Epidermal melanocyte (primary cell): ENCODE measurements at regions not wholly inside any gene's neighbourhood (a gene's known extent, or its start where the extent isn't known, plus 50 kb on each side); places are given as distances from the start of the nearest gene placed in this dataset.
"Not testable (repeated sequence)": the region's sequence is repeated elsewhere in the genome, so short reads cannot be mapped to it uniquely, and the experiment has no call there.

ENCODE experiments used
- DNase-seq: peaks from one replicate; pipeline ENCODE4 v3.0.0; 2011; ENCODE audit warnings: low spot score; ENCODE audit not compliant: insufficient read length

DNA sequence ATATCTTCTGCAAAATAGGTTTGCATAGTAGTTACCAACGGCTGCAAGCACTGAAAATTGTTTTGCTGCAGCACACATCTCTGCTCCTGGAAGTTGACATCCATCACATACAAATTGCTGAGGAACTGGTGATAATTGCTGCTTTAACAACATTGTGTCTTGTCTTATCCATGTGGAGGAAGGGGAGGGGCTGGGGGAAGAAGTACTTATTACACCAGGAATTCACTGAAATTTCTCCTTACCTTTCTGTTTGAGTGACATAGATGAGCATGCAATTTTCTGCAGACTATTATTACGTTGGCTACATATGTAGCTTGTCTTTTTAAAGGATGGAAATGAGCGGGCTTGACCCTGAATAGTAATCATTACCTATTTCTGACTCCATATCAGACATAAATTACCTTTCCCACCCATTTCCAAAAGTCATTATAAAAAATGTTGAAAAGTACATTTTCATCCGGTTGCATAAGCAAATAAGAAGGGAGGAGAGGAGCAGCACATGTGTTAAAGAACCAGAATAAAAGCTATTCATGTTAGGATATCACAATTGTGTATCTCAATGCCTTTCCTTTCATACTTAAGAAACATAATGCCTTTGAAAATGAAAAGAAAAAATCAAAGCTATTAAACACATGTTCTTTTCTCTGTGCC is 1905.6 kb downstream of the PCDH7 start:
- no peak for DNase-seq

DNA sequence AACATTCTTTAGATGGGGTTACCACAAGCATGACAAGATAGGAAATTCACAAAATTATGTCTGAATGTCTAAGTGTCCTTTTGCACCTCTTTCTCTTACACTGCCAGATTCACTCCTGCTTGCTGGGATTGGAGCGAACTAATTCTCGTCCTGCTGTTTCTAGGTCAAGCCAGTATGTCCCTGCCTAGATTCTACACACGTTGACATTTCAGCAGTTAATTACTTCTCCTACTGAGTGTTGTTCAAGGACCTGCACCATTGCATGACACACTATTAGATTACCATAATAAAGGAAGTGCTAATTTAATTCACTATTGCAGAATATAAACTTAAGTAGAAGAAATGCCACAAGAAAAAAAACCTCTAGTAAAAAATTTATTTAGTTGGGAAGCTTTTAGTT is 1911.7 kb downstream of the PCDH7 start:
- no peak for DNase-seq

DNA sequence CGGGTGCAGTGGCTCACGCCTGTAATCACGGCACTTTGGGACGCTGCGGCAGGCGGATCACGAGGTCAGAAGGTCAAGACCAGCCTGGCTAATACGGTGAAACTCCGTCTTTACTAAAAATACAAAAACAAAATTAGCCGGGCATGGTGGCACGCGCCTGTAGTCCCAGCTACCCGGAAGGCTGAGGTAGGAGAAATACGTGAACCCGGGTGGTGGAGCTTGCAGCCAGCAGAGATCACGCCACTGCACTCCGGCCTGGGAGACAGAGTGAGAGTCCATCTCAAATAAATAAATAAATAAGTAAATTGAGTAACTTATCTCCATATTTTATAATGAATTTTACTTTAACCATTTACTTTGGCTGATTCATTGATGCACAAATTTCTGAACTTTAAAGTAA is 1913.3 kb downstream of the PCDH7 start:
- no peak for DNase-seq

DNA sequence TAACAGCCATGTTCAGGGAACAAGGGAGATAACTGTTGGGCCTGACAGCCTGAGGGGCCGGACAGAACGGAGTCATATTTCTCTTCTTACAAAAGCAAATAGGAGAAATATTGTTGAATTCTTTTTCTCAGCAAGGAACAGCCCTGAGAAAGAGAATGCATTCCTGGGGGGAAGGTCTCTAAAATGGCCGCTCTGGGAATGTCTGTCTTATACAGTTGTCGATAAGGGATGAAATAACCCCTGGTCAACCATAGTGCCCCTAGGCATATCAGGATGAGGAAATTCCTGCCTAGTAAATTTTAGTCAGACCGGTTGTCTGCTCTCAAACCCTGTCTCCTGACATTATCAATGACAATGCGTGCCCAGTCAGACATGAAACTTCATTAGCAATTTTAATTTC is 1925.5 kb downstream of the PCDH7 start:
- DNase-seq = no peak

DNA sequence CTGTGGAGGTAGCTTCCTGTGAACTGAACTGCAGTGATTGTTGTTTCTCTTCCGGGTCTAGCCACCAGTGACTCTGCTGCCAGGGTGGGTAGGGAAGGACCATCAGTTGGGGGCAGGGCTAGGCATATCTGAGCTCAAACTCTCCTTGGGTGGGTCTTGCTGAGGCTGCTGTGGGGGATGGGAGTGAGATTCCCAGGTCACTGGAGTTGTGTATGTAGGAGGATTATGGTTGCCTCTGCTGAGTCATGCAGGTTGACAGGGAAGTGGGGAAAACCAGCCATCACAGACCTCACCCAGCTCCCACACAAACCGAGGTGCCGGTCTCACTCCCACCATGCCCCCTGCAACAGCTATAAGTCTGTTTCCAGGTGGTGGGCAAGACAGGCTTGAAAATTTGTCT is 1937.8 kb downstream of the PCDH7 start:
- no peak for DNase-seq

DNA sequence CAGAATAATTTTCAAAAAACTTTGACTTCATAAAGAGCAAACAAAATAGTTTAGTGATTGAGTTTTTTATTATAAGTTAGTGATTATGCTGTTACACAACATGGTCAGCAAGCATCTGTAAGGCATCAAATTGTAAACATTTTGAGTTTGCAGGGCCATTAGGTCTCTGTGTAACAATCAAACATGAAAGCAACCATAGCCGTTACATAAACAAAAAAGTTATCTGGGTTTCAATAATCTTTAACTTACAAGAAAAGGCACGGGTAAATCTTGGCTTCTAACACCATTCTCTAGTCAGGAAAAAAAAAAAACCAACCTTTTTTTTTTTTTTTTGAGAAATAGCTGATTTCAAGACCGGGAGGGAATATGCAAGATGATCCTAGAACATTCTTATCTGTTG is 1941.1 kb downstream of the PCDH7 start:
- no peak for DNase-seq

DNA sequence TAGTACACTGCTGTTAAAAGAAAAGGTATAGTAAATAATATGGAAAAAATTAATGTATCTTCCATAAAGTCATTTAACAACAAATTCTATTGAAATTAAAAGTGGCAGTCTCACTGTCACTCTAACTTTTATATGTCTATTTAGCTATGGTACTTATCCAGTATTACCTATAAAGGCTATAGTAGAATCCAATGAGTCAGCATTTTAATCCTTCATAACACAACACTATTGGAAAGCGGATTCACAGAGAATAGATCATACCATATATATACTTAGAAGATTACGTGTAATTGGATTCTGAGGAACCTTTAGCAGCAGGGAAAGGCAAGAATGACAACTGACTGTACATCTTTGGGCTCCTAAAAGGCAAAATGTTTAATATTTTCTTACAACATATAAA is 1942.6 kb downstream of the PCDH7 start:
- no peak for DNase-seq

DNA sequence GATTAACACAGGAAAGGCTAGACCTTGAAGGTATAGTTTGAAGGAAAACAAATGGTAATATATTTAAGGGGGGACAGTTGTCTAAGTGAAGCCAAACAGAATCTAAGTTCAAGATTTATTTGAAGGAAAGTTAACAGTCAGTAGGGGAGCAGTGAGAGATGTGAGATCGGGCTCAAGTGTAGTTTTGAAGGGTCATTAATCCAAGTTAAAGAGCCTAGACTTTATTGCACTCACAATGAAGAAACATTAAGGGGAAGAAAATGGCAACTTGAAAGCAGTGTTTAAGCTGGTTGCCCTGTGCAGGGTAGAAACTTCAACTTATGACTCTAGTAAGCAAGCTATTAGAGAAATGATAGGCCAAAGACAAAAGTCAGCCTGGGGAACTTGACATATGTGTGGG is 1952.2 kb downstream of the PCDH7 start:
- DNase-seq = no peak

DNA sequence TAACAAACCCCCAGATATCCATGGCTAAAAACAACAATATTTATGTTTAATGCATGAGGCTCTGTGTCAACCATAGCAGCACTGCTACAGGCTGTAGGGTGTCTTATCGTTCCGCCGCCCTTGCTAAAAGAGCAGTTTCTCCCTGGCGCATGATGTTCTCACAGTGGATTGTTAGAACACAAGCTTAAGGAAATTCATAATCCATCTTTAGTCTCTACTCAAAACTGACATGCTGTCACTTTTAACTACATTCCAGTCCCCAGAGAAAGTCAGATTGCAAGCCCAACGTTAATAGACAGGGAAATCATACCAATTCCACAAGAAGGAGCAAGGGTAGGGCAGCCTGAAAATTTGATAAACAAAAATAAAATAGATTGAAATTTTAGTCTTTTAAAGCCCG is 1960.8 kb downstream of the PCDH7 start:
- no peak for DNase-seq

DNA sequence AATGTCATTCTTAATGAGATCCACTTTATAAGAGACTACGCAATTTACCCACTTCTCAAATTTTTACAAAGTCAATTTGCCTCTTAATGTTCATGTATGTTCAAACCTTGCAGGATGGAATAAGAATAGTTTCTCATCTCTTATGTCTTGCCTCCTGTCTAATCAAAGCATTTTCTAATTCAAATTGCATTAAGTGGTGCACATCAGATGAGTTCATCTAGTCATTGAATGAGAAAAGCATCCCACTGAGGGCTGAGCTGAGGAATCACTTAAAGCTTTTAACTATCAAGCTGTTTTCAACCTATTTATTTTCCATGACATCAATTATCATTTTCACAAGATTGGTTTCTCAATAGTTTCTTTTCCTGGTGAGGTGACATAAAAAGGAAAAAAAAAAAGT is 1964.0 kb downstream of the PCDH7 start:
- DNase-seq = no peak

DNA sequence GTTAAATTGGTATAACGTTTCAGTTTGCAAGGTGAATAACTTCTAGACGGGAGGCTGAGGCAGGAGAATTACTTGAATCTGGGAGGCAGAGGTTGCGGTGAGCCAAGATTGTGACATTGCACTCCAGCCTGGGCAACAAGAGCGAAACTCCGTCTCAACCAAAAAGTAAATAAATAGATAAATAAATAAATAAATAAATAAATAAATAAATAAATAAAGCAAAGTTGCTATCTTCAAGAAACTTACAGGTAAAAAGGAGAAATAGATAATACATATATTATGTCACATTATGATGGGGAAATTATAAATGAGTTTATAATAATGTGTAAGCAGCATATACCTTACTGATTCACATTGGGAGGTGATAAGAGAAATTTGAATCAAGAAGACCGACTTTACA is 1966.0 kb downstream of the PCDH7 start:
- no peak for DNase-seq

DNA sequence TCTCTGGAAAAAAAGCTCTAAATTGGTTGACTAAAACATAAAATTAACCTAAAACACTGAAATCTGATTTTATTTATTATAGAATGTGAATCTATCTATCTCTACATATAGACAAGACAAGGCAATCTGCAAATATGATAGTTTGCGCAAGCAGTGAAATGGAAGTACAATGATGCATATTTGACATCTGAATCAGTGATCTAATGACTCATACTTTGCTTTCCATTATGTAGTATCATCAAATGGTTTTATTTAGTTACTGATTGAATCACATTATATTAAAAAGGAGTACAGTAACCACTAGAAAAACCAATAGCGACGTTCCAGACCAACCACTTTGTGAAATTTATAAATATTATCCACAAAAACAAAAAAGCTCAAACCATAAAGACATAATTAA is 1969.3 kb downstream of the PCDH7 start:
- no peak for DNase-seq

DNA sequence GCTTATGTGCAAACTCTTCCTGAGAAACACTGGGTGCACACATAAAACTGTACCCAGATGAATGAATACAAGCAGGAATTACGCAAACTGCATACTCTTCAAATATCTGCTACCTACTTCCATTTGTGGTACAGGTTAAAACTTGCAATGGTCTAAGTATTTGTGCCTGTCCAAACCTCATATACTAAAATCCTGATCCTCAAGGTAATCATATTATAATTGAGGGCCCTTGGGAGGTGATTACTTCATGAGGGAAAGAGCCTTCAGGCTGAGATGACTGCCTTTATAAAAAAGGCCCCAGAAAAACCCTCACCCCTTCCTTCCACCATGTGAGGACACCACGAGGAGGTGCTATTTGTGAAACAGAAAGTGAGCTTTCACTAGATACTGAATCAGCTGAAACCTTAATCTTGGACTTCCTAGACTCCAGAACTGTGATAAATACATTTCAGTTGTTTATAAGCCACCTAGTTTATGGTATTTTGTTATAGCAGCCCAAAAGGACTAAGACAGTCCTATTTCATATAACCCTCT is 1977.2 kb downstream of the PCDH7 start:
- no peak for DNase-seq

DNA sequence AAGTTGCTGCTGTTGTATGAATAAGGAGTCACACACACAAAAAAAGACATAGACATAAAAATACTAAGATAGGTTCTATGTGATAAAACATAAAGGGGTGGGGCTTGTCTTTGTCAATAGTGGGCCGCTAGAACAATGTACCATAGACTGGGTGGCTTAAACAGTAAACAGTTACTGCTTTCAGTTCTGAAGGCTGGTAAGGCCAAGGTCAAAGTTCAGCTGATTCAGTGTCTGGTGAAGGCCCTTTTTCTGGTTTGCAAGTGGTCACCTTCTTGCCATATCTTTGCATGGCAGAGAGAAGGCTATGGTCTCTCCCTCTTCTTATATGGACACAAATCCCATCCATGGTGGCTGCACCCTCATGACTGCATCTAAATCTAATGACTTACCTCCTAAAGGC is 1980.7 kb downstream of the PCDH7 start:
- no peak for DNase-seq

DNA sequence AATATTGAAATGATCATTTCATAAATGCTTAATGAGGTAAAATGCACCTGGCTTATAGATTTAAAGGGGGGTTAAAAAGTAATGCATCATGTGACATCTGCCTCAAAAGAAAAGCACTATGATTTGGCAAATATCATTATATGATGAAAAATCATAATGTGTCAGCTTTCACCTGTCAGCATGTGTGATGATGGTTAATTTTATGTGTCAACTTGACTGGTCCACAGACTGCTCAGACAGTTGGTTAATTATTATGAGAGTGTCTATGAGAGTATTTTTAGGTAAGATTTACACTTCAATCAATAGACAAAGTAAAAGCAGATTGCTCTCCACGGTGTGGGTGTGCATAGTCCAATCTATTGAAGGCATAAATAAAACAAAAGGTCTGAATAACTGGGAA is 1986.7 kb downstream of the PCDH7 start:
- no peak for DNase-seq

DNA sequence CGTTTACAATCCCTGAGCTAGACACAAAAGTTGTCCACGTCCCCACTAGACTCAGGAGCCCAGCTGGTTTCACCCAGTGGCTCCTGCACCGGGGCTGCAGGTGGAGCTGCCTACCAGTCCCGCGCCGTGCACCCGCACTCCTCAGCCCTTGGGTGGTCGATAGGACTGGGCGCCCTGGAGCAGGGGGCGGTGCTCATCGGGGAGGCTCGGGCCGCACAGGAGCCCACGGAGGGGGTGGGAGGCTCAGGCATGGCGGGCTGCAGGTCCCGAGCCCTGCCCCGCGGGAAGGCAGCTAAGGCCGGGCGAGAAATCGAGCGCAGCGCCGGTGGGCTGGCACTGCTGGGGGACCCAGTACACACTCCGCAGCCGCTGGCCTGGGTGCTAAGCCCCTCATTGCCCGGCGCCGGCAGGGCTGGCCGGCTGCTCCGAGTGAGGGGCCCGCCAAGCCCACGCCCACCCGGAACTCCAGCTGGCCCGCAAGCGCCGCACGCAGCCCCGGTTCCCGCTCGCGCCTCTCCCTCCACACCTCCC is 1996.0 kb downstream of the PCDH7 start:
- DNase-seq = not testable (repeated sequence)

DNA sequence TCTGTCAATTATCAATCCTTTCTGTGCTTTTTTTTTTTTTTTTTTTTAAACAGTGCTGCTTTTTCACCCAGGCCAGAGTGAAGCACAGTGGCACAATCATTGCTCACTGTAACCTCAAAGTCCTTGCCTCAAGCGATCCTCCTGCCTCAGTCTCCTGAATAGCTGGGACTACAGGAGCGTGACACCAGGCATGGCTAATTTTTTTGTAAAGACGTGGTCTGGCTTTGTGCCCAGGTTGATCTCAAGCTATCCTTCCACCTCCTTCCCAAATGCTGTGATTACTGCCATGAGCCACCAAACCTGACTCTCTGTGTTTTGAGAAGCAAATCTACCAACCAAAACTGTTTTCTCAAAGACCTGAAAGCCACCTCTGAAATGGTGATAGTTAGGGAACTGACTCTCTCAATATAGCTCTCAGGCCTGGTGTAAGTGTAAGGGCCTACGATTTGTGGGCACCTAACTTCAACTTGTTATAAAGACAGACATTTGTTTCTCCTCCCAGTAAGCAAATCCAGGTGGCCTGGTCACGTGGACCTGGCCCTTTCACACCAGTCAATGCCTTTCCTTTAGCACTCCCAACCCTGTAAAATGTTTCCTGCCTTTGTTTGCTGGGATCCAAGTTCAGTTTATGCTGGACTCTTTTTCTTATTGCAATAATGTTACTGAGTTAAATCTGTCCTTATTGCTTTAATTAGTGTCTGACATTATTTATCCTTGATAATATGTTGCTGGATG is 2015.9 kb downstream of the PCDH7 start:
- DNase-seq = no peak

DNA sequence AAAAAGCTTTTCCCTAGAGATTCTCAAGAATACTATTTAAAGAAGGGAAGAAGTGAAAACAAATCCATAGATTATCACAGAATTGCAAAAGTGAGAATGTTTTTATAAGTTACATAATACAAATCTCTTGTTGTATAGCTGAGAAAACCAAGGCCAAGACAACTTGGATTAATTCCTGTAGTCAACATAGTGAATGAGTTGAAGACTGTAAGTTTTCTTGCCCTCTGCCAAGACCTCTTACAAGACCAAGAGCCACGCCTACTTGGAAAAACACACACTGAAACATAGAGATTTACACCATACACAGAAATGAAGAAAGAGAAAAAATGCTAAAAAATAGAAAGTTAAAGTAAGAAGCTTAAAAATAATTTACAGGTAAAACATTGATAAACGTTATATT is 2024.0 kb downstream of the PCDH7 start:
- no peak for DNase-seq

DNA sequence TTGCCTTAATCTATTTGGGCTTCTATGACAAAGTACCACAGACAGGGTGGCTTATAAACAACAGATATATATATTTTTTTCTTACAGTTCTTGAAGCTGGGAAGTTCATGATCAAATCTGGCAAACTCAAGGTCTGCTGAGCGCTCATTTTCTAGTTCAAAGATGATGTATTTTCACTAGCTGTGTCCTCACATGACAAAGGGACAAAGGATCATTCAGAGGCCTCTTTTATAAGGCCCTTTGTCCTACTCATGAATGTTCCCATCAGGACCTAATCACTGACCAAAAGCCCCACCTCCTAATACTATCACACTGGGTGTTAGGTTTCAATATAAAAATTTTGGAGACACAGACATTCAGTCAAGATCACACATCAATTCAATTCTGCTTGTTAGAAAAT is 2025.2 kb downstream of the PCDH7 start:
- no peak for DNase-seq

DNA sequence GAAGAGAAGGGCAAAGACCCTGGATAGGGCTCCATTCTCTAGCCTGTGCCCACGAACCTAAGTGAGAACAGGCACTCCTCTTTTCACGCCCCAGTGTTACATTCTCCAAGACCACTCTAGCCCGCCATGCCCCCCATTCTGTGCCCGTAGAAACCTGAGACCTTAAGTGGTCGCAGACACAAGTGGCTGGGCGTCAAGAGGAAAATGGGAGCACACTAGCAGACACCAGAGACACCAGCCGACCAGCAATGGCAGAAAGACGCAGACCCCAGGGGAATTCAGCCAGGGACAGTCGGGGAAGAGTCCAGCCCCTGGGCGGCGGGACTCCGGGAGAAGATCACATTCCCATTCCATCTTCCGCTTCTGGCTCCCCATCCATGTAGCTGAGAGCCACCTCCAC is 2027.9 kb downstream of the PCDH7 start:
- DNase-seq = no peak

DNA sequence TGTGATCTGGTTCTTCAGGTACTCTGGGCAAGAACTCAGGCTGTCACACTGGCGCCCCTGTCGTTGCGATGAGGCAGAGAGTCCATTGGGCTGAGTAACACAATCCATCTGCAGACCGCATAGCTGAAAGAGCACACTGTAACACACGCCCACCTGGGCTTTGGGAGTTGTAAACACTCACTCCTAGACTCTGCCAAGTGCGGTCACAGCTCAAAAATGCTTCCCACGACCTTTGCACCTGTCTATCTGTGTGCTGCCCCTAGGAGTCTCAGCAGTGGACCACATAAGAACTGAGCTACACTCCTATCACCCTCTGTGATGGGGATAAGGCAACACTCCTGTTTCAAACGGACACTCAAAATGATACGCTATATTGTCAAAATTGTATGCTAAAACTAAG is 2028.3 kb downstream of the PCDH7 start:
- DNase-seq = no peak

DNA sequence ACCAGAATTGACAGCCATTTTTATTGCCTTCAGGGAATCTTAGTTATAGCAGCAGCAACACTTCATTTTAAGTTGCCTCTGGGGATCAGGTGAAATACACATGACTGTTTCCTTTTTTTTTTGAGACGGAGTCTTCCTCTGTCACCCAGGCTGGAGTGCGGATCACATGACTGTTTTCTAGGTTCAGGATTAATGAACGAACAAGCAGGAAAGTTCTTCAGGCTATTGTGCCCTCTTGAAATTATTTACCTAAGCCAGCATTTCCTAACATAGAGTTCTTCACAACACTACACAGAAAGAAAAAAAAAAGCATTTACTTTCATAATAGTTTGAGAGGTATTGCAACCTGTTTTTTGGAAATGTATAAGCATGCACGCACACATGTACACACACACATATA is 2032.8 kb downstream of the PCDH7 start:
- no peak for DNase-seq
